ENCODE measurements at regions not wholly inside any gene's neighbourhood (a gene's known extent, or its start where the extent isn't known, plus 50 kb on each side); places are given as distances from the start of the nearest gene placed in this dataset.

- no peak overlapping the region for H3K4me2 ChIP-seq
- ATAC-seq, result no peak
- no peak for DNase-seq (ENCODE audit: low read depth in 1 of 2, low spot score in 1 of 2)
- no peaks in the 10 kb centered on the region for H3K9me3 ChIP-seq
- ChIA-PET CTCF (no interaction called here), POLR2A (no interaction called here)
- no peak for FAIRE-seq
- whole genome bisulfite sequencing (ENCODE audit: missing lambda C conversion rate), result 0% methylated on average over 1 of the region's 1 CpG
- H3K4me1 ChIP-seq, result no peaks in the 10 kb centered on the region
- no peak for TF ChIP-seq EP300 (IDR thresholded peaks at IDR 0.05)
- no peak for TF ChIP-seq HOXB5 (CRISPR knock-in tag; IDR thresholded peaks at IDR 0.05)
- TF ChIP-seq ZC3H11A (IDR thresholded peaks at IDR 0.05), result peak; percentile 37
- TF ChIP-seq CBX8 (IDR thresholded peaks at IDR 0.05), result no peak
- TF ChIP-seq TP53 (CRISPR knock-in tag; IDR thresholded peaks at IDR 0.05), result no peak
- H3K27ac ChIP-seq, result no peak overlapping the region
- no peak overlapping the region for H3K4me3 ChIP-seq
Observed at GRCh38 chr5:7202846-7203245, 193.1 kb upstream of the ADCY2 start.

DNA sequence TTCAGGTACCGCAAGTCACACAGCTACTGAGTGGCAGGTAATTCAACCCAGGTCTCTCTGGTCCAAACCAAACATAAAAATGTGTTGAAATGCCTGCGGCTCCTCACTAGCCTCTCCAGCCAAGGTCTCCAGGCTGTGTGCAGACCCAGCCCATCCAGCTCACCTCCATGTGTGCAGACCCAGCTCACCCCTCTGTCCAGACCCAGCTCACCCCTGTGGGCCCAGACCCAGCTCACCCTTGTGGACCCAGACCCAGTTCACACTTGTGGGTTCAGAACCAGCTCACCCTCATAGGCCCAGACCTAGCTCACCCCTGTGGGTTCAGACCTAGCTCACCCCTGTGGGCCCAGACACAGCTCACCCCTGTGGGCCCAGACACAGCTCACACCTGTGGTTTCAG, 188.0 kb upstream of the ADCY2 start:
- WGBS (ENCODE audit: missing lambda C conversion rate), result 25% methylated on average over 2 of the region's 2 CpGs

GRCh38 chr5:7208938-7209337, 187.0 kb upstream of the ADCY2 start:
- WGBS (ENCODE audit: missing lambda C conversion rate), result 2% methylated on average over 5 of the region's 5 CpGs
- H3K9me3 ChIP-seq, result no peaks in the 10 kb centered on the region
- no peaks in the 10 kb centered on the region for H3K4me1 ChIP-seq
- FAIRE-seq (no peak), DNase-seq (ENCODE audit: low read depth in 1 of 2, low spot score in 1 of 2) (no peak), ATAC-seq (no peak)
- H3K4me2 ChIP-seq, result no peak overlapping the region
- POLR2A ChIA-PET, result no interaction called here
- CTCF ChIA-PET, result no interaction called here
- TF ChIP-seq MAFK (IDR thresholded peaks at IDR 0.05; ENCODE audit: partially characterized antibody) (no peak), ELK1 (IDR thresholded peaks at IDR 0.05; ENCODE audit: low read depth, low read length) (no peak), PBX3 (IDR thresholded peaks at IDR 0.05) (no peak), GATA3 (IDR thresholded peaks at IDR 0.05; ENCODE audit: borderline replicate concordance) (no peak), SREBF2 (IDR thresholded peaks at IDR 0.05) (no peak), ZFP36 (IDR thresholded peaks at IDR 0.05; ENCODE audit: borderline replicate concordance, partially characterized antibody) (no peak), POLR2AphosphoS2 (conservative IDR thresholded peaks at IDR 0.05; ENCODE audit: low read length) (no peak), EHF (CRISPR knock-in tag; IDR thresholded peaks at IDR 0.05) (no peak), HEYL (CRISPR knock-in tag; IDR thresholded peaks at IDR 0.05) (no peak), RFX5 (IDR thresholded peaks at IDR 0.05) (no peak), NR3C1 (IDR thresholded peaks at IDR 0.05) (no peak)
- no peak overlapping the region for H3K27ac ChIP-seq
- no peak overlapping the region for H3K4me3 ChIP-seq

More for the DNA sequence above, 188.0 kb upstream of the ADCY2 start:
- ChIA-PET POLR2A (no interaction called here), CTCF (no interaction called here)
- H3K4me3 ChIP-seq, result no peak overlapping the region
- no peak for ATAC-seq
- no peak for DNase-seq (ENCODE audit: low read depth in 1 of 2, low spot score in 1 of 2)
- no peak overlapping the region for H3K4me2 ChIP-seq
- H3K27ac ChIP-seq, result no peak overlapping the region
- H3K9me3 ChIP-seq, result no peaks in the 10 kb centered on the region
- TF ChIP-seq ZSCAN20 (CRISPR knock-in tag; IDR thresholded peaks at IDR 0.05), result no peak
- TF ChIP-seq GATA3 (IDR thresholded peaks at IDR 0.05; ENCODE audit: borderline replicate concordance), result no peak
- no peak for TF ChIP-seq NR3C1 (IDR thresholded peaks at IDR 0.05)
- TF ChIP-seq, protein P1, sequence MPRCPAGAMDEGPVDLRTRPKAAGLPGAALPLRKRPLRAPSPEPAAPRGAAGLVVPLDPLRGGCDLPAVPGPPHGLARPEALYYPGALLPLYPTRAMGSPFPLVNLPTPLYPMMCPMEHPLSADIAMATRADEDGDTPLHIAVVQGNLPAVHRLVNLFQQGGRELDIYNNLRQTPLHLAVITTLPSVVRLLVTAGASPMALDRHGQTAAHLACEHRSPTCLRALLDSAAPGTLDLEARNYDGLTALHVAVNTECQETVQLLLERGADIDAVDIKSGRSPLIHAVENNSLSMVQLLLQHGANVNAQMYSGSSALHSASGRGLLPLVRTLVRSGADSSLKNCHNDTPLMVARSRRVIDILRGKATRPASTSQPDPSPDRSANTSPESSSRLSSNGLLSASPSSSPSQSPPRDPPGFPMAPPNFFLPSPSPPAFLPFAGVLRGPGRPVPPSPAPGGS (IDR thresholded peaks at IDR 0.05), result no peak
- TF ChIP-seq, protein P2, sequence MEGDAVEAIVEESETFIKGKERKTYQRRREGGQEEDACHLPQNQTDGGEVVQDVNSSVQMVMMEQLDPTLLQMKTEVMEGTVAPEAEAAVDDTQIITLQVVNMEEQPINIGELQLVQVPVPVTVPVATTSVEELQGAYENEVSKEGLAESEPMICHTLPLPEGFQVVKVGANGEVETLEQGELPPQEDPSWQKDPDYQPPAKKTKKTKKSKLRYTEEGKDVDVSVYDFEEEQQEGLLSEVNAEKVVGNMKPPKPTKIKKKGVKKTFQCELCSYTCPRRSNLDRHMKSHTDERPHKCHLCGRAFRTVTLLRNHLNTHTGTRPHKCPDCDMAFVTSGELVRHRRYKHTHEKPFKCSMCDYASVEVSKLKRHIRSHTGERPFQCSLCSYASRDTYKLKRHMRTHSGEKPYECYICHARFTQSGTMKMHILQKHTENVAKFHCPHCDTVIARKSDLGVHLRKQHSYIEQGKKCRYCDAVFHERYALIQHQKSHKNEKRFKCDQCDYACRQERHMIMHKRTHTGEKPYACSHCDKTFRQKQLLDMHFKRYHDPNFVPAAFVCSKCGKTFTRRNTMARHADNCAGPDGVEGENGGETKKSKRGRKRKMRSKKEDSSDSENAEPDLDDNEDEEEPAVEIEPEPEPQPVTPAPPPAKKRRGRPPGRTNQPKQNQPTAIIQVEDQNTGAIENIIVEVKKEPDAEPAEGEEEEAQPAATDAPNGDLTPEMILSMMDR (IDR thresholded peaks at IDR 0.05), result no peak
- TF ChIP-seq PBX3 (IDR thresholded peaks at IDR 0.05), result no peak
- no peak for TF ChIP-seq ZC3H11A (IDR thresholded peaks at IDR 0.05)
- TF ChIP-seq BHLHE40 (IDR thresholded peaks at IDR 0.05; ENCODE audit: low read depth, low read length), result no peak
- TF ChIP-seq FOSL2 (IDR thresholded peaks at IDR 0.05), result no peak
- TF ChIP-seq FOSL2 (CRISPR knock-in tag; IDR thresholded peaks at IDR 0.05), result no peak
- TF ChIP-seq EP300 (IDR thresholded peaks at IDR 0.05), result no peak
- no peak for TF ChIP-seq HDAC2 (IDR thresholded peaks at IDR 0.05)
- TF ChIP-seq FOXS1 (CRISPR knock-in tag; IDR thresholded peaks at IDR 0.05), result no peak
- TF ChIP-seq TFCP2L1 (CRISPR knock-in tag; IDR thresholded peaks at IDR 0.05), result no peak
- no peak for TF ChIP-seq ESRRA (IDR thresholded peaks at IDR 0.05; ENCODE audit: borderline replicate concordance, low read length)
- TF ChIP-seq CBX2 (IDR thresholded peaks at IDR 0.05; ENCODE audit: borderline replicate concordance, low read depth), result no peak
- TF ChIP-seq RARB (CRISPR knock-in tag; IDR thresholded peaks at IDR 0.05), result no peak
- TF ChIP-seq EHF (CRISPR knock-in tag; IDR thresholded peaks at IDR 0.05), result no peak
- TF ChIP-seq KDM5A (IDR thresholded peaks at IDR 0.05), result no peak
- H3K4me1 ChIP-seq, result no peaks in the 10 kb centered on the region
- FAIRE-seq, result no peak

Measured in A549 (cell line).